ENCODE measurements at regions not wholly inside any gene's neighbourhood (a gene's known extent, or its start where the extent isn't known, plus 50 kb on each side); places are given as distances from the start of the nearest gene placed in this dataset.

DNA sequence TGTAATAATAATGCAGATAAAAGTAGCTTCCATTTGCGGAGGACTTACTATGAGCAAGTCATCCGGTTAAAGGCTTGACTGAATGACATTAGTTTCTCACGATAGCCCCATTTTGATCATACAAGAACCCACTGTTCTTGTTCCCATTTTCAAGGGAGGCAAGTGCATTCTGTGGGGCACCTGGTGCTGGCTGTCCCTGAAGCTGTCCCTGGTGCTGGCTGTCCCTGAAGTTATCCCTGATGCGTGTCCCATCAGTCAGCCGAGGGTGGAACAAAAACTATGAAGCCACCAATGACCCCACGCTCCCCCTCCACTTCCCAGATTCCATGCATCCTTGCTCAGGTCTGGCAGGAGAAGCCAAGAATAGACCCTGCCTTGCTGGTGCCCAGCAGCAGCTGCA, 95.3 kb downstream of the EDN3 start:
- DNase-seq: no peak
- TF ChIP-seq POLR2A (IDR thresholded peaks at IDR 0.05) (no peak), POLR2AphosphoS5 (IDR thresholded peaks at IDR 0.05) (no peak)
- TF ChIP-seq, protein P1, sequence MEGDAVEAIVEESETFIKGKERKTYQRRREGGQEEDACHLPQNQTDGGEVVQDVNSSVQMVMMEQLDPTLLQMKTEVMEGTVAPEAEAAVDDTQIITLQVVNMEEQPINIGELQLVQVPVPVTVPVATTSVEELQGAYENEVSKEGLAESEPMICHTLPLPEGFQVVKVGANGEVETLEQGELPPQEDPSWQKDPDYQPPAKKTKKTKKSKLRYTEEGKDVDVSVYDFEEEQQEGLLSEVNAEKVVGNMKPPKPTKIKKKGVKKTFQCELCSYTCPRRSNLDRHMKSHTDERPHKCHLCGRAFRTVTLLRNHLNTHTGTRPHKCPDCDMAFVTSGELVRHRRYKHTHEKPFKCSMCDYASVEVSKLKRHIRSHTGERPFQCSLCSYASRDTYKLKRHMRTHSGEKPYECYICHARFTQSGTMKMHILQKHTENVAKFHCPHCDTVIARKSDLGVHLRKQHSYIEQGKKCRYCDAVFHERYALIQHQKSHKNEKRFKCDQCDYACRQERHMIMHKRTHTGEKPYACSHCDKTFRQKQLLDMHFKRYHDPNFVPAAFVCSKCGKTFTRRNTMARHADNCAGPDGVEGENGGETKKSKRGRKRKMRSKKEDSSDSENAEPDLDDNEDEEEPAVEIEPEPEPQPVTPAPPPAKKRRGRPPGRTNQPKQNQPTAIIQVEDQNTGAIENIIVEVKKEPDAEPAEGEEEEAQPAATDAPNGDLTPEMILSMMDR (IDR thresholded peaks at IDR 0.05 in 8 of 11, conservative IDR thresholded peaks at IDR 0.05 in 3 of 11): no peak
- intact Hi-C loops (cut with DNase I; ENCODE audit: low total_unique reads): no loop called here
- H3K9me3 ChIP-seq: no peaks in the 10 kb centered on the region
- H3K4me1 ChIP-seq: no peaks in the 10 kb centered on the region
- WGBS, 5 donors: 73 to 92% (median 89%) methylated on average over 6 of the region's 6 CpGs
- H3K4me3 ChIP-seq: no peak overlapping the region
- H3K27ac ChIP-seq: no peak overlapping the region
- peaks cover 0 to 39% (median 0%) of the 10 kb centered on the region in 7 donors for H3K27me3 ChIP-seq (replicated peaks in 1 of 7)
- no peaks in the 10 kb centered on the region for H3K36me3 ChIP-seq

DNA sequence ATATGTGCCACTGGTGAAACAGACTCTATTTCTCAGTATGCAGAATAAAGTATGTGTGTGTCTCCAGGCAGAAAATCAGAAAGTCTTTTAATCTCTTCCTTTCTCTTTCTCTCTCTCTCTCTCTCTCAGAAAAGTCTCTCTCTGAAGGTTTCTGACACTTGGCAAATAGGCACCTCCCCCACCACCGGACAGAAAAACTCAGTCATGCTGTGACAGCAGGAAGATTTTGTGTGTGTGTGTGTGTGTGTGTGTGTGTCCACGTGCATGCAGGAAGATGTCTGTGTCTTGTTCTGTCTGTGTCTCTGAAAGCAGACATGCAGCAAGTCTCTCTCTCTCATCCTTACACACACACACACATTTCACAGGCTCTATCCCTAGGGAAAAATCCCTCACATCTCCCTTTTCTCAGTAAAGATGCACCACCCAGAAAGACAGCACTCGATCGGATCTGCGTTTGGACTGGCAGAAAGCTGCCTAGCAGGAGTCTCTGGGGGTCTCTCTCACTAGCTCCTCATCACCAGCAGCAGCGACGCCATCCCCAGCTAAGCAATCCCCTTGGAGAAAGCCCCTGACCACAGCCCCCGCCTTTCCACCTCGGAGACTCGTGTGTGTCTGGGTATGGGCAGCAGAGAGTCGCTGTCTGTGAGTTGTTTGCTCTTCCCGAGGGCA, 98.3 kb downstream of the EDN3 start:
- 44 to 59% (median 50%) methylated on average over 10 to 12 of the region's 12 CpGs for WGBS, 5 donors
- no peak overlapping the region for H3K4me3 ChIP-seq
- peaks cover 3 to 58% (median 12%) of the 10 kb centered on the region in 7 donors for H3K27me3 ChIP-seq (replicated peaks in 1 of 7)
- H3K27ac ChIP-seq: no peak overlapping the region
- intact Hi-C loops (cut with DNase I; ENCODE audit: low total_unique reads): no loop called here
- peaks cover 7 to 17% (median 11%) of the 10 kb centered on the region in 6 donors for H3K4me1 ChIP-seq
- H3K9me3 ChIP-seq: no peaks in the 10 kb centered on the region
- no peak for DNase-seq
- TF ChIP-seq, protein P1 (IDR thresholded peaks at IDR 0.05 in 8 of 11, conservative IDR thresholded peaks at IDR 0.05 in 3 of 11): no peak
- TF ChIP-seq POLR2AphosphoS5 (IDR thresholded peaks at IDR 0.05) (no peak), POLR2A (IDR thresholded peaks at IDR 0.05) (no peak)
- H3K36me3 ChIP-seq: no peaks in the 10 kb centered on the region

DNA sequence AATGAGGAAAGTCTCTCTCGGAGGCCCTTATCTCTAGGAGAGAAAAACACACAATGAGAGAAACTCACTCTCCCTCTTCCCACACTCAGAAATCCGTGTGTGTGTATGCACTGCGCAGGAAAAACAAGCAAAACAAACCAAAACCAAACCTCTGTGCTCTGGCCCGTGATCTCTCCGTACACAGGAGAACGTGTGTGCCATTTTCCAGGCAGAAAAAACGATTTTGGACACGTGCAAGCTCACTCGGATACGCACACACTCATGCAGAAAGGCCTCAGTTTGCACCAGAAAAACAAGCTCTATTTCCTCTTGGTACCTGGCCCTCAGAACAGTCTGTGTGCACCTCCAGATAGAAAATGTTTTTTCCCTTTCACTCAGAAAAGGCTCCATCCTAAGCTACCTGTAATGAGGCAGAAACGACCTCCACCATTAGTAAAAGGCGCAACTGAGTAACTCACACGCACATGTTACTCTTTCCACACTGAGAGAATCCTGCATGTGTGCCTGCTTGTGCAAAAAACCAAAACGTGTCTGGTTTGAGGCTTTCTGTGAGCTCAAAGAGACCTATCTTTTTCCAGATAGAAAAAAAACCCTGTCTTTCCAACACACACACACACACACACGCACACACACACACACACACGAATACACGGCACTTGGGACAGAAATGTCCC, 99.2 kb downstream of the EDN3 start:
- Histone ChIP-seq H3K27ac (no peak overlapping the region), H3K4me1 (peaks cover 11 to 25% (median 18%) of the 10 kb centered on the region in 6 donors), H3K9me3 (no peaks in the 10 kb centered on the region), H3K36me3 (no peaks in the 10 kb centered on the region), H3K27me3 (replicated peaks in 1 of 7) (peaks cover 3 to 62% (median 21%) of the 10 kb centered on the region in 7 donors), H3K4me3 (no peak overlapping the region)
- DNase-seq: no peak
- TF ChIP-seq POLR2AphosphoS5 (IDR thresholded peaks at IDR 0.05) (no peak), POLR2A (IDR thresholded peaks at IDR 0.05) (no peak)
- TF ChIP-seq, protein P1 (IDR thresholded peaks at IDR 0.05 in 8 of 11, conservative IDR thresholded peaks at IDR 0.05 in 3 of 11): no peak
- intact Hi-C loops (cut with DNase I; ENCODE audit: low total_unique reads): loop anchor here (5.0 to 10.0 kb wide), 2 partner anchors 145 to 532 kb away; no protein-coding TSS in a partner anchor
- 69 to 79% (median 73%) methylated on average over 15 to 17 of the region's 17 CpGs for WGBS, 5 donors

DNA sequence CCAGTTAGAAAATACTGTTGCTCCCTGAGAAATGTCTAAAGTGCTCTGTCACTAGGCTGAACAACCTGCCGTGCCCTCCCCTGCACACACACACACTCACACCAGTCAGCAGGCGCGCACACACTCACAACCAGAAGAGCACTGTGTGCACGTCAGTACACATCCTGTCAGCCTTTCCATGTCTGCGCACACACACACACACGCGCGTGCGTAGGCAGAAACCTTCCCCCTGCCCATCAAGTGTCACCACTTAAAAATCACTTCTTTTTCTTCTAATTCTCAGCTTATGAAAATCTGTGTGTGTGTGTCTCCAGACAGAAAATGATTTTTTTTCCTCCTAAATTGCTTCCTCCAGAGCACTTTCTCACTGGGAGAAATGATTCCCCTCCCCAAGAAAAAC, 100.3 kb downstream of the EDN3 start:
- intact Hi-C loops (cut with DNase I; ENCODE audit: low total_unique reads): loop anchor here (5.0 to 10.0 kb wide), 2 partner anchors 146 to 533 kb away; no protein-coding TSS in a partner anchor
- Histone ChIP-seq H3K36me3 (no peaks in the 10 kb centered on the region), H3K27ac (no peak overlapping the region), H3K4me3 (no peak overlapping the region), H3K27me3 (replicated peaks in 1 of 7) (peaks cover 3 to 68% (median 32%) of the 10 kb centered on the region in 7 donors), H3K9me3 (no peaks in the 10 kb centered on the region), H3K4me1 (peaks cover 11 to 25% (median 18%) of the 10 kb centered on the region in 6 donors)
- DNase-seq: no peak
- WGBS, 5 donors: 21 to 33% (median 27%) methylated on average over 9 of the region's 9 CpGs
- TF ChIP-seq, protein P1 (IDR thresholded peaks at IDR 0.05 in 8 of 11, conservative IDR thresholded peaks at IDR 0.05 in 3 of 11): no peak
- TF ChIP-seq POLR2AphosphoS5 (IDR thresholded peaks at IDR 0.05): no peak
- TF ChIP-seq POLR2A (IDR thresholded peaks at IDR 0.05): no peak
